ENCODE measurements at regions not wholly inside any gene's neighbourhood (a gene's known extent, or its start where the extent isn't known, plus 50 kb on each side); places are given as distances from the start of the nearest gene placed in this dataset.

DNA sequence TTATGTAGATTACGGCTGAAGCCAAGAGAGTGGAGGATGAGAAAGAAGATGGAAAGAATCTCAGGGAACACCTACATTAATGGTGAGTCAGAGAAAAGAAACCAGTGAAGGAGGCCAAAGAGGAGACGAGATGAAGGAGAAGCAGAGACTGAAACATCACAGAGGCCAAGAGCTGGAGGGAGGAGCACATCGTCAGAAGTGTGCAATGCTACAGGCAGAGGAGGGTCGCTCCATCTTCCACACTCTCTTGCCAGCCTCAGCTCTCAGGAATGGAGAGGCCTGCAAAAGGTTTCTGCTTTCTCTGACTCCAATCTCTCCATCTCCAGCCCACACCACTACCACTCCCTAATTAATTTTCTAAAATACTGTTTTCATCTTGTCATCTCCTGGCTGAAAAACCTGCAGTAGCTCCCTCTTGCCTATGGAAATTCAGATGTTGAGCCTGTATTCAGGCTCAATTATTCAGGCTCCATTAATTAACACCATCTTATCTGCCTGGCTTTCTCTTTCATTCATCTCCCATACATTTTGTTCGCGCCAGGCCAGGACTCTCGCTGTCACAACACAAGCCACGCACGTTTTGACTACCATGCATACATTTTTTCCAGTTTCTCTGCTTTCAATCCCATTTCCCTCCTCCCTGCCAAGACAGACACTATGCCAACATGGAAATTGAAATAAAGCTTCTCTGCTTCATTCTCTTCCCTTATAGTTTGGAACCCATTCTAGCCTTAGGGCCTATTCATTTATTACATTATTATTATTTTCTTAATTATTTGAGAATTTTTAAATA is 165.8 kb downstream of the INHBA start:
- no peak for FAIRE-seq
- no peak for DNase-seq (ENCODE audit: low spot score)

DNA sequence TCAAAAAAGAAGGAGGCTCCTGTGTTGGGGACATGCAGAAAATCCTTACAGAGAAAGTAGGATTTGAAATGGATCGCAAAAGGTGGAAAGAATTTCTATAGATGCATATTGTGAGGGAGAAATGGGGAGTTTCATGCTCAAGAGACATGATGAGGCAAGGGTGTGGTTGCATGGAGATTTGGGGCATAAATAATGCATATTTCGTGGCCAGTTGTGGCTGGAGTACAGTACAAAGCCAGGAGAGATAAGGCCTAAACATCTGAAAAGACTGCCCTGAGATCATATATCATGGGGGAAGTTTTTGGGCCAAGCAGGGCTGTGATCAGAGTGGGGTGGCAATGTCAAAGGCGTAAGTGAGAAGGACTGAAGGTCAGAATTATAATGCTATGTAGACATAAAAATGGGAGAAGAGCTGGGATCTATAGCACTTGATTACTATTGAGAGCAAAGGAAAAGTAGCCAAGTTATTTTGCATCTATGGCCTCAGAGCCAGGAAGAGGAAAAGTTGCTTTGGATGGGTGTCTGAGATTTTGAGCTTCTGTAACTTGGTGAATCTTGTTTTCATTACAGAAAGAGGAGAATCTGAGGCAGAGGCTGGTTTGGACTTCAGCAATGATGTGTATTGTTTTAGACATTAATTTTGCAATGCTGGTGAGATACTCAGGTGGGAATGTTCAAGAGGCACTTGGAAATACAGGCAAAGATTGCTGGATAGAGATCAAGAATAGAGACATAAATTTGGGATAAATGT is 166.6 kb downstream of the INHBA start:
- FAIRE-seq, result peak; percentile 23

DNA sequence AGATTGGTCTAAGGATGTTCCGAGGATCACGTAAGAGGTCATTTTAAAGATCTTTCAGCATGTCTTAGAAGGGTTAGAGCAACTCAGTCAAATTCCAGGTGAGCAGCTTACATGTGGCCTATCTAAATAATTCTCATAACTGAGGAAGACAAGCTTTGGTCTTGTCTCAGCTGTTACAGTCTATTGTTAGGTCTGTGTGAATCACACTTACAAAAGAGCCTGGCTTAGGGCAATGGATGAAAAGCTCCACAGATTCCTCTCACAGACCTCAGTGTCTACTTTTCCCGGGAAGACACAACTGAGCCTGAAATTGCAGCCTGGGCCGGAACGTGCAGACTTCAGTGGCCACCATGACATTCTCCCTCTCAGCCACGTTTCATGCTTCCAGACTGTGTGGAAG is 173.1 kb downstream of the INHBA start:
- FAIRE-seq, result no peak
- no peak for DNase-seq (ENCODE audit: low spot score)

More for the DNA sequence above, 166.6 kb downstream of the INHBA start:
- DNase-seq (ENCODE audit: low spot score), result no peak

- DNase-seq (ENCODE audit: low spot score) (no peak), FAIRE-seq (no peak)
Measured at GRCh38 chr7:41524876-41525275, 178.0 kb downstream of the INHBA start.

DNA sequence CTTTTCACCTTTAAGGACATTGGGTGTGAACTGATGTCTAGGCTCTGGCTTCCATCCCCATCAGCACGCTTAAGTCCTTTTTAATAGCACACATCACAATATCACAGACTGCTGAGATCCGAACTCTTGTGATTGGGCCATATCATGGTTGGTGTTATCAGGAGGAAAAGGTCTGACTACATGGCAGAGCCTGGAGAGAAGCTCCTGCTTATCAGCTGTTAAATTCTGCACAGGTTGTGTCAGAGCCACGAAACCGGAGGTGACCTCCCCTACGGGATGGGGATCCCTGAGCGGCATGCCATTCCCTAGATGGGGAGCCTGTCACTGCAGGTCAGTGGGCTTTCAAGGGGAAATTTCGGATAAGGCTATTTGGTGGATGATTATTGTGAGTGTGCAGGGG is 182.4 kb downstream of the INHBA start:
- FAIRE-seq (peak; percentile 52), DNase-seq (ENCODE audit: low spot score) (no peak)

DNA sequence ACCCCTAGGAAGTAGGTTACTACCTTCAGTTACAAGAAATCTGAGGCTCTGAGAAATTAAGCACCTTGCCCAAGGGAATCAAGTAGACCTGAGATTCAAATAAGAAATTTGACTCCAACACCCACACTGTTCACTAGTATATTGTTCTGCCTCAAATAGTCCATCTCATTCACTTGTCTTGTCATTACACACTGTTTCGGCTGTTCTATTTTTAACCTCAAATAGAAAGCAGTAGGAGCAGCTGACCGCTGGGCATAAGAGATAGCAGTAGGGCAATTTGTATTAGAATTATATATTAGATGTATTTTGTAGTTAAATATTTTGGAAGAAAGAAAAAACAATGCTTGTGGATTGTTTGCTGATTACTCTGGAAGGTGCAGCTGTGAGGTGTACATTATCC is 185.1 kb downstream of the INHBA start:
- DNase-seq (ENCODE audit: low spot score) (no peak), FAIRE-seq (peak; percentile 30)

DNA sequence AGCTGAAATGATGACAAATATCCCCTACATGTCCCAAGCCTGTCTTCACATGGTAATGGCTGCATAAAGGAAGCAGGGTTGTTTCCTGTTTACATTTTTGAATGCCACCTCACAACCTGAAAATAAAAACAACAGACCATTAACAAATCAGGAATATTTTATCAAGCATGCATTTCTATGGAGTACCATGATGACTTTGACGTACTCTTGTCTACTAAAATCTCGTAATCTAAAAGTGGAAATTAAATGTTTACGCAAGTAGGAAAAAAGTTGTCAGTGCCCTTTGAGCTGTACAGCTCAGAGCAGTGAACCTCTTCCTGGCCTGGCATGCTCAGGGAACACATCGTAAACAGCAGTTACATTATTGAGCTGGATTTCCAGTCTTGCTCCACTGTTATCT is 194.1 kb downstream of the INHBA start:
- FAIRE-seq, result no peak
- no peak for DNase-seq (ENCODE audit: low spot score)

GRCh38 chr7:41507686-41508268 is 195.1 kb downstream of the INHBA start:
- no peak for DNase-seq (ENCODE audit: low spot score)
- peak; percentile 32 for FAIRE-seq

GRCh38 chr7:41504214-41504980 is 198.5 kb downstream of the INHBA start:
- DNase-seq (ENCODE audit: low spot score) (no peak), FAIRE-seq (no peak)

DNA sequence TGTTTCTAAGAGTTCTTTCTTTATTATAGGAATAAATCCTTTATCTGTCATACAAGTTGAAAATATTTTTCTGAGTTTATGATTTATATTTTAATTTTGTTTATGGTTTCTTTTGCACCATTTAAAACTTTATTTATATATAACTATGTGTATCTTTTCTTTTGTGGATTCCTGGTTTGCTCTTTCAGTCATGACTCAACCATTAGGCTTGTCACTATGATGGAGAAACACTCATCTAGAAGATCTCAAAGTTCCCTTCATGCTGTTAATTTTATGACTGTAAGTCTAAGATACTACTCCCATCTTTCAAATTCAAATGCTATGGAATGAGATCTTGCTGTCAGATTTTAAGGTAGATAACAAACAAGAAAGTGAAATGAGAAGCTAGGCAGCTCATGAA is 199.5 kb downstream of the INHBA start:
- FAIRE-seq (no peak), DNase-seq (ENCODE audit: low spot score) (no peak)

DNA sequence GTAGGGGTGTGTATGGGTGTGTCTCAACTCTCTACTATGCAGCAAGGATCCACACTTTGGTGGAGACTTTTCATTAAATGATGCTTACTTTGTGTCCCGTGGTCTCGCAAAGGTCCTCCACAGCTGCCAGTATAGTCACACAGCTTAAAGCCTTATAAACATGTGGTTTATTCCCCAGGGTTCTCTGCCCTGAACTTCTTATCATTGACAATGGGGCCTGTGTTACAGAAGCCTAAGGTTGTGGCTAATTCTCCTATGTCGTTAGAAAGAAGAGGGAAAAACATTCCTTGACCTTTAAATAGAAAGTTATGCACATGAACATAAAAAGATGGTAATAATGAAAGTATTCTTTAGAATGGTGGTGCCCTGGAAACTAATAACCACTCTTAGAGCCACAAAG is 201.4 kb downstream of the INHBA start:
- FAIRE-seq (no peak), DNase-seq (ENCODE audit: low spot score) (no peak)

GRCh38 chr7:41501006-41501405 is 201.9 kb downstream of the INHBA start:
- DNase-seq (ENCODE audit: low spot score) (no peak), FAIRE-seq (no peak)

- FAIRE-seq (no peak), DNase-seq (ENCODE audit: low spot score) (no peak)
Measured at GRCh38 chr7:41492603-41493002, 210.3 kb downstream of the INHBA start.

DNA sequence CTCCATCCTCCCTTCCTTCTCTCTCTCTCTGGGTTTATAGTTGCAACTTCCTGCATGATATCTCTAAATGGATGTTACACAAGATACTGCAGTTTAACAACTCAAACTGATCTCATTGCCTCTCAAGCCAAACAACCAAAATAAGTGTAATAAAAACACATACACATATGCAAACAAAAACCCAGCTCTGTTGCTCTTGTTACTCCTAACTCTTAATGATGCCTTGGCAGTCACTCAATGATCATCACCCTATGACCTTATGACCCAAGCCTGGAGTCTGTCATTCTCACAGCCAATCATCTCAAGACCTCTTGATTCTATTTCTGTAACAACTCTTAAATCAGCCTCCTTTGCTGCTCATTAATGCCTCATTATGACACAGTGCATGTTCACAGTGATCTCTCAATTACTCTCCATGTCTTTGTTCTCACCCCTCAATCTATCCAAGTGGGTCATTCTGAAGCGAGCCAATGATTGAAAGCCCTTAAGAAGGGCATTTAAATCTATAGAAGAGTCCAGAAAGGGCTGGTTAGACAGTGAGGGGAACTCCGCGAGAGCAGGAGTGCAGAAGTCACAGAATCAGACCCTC is 210.9 kb downstream of the INHBA start:
- no peak for FAIRE-seq
- DNase-seq (ENCODE audit: low spot score), result no peak

DNA sequence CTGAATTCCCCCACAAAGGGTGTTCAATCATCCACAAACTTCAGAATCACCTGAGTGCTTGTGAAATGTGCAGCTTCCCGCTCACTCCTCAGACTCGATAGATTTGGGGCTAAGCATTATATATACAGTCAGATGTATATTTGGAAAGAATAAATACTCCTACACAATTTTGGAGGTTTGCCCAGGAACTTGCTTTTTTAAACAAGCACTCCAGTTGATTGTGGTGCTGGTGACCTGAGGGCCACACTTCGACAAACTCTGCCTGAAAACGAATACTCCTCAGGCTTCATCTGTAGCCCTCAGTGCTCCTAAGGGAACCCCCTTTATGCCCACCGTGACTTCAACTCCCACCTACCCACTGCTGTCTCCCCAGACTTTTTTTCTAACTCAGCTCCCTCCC is 211.6 kb downstream of the INHBA start:
- FAIRE-seq (no peak), DNase-seq (ENCODE audit: low spot score) (no peak)

GRCh38 chr7:41489885-41490284 is 213.0 kb downstream of the INHBA start:
- no peak for FAIRE-seq

DNA sequence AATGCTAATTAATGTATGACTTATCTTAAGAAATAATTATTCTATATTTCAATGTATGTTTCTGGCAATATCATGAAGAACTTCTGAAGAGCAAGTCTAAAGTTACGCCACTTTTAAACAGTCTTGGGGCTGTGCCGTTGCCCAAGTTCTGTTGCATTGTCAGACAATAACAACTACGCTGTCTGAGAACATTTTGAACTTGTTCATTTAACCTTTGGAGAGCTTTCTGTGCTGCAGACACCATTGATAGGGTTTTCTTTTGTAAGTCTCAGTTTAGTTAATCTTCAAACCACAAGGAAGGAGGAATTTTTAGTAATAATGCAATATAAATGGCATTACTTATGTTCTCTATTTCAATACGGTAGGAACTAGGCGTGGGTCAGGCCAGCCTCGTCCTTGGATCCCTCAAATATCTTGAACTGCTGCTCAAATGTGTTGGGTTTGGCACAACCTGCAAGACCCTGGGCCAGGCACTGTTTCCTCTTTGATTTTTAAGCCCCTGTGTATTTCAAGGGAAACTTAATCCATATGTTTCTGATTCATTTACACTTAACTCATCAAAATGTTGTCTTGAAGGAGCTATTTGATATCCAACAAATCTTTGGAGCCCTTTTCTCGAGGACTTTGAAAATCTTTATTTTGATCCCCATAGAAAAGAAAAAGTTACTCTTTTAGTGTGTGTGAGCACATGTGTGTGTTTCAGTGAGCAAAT is 215.5 kb downstream of the INHBA start:
- DNase-seq (ENCODE audit: low spot score) (no peak), FAIRE-seq (no peak)

More at GRCh38 chr7:41489885-41490284, 213.0 kb downstream of the INHBA start:
- no peak for DNase-seq (ENCODE audit: low spot score)

GRCh38 chr7:41481353-41481752 is 221.5 kb downstream of the INHBA start:
- DNase-seq (ENCODE audit: low spot score) (no peak), FAIRE-seq (no peak)

- FAIRE-seq, result no peak
- DNase-seq (ENCODE audit: low spot score), result no peak
Measured at GRCh38 chr7:41478187-41478586, 224.7 kb downstream of the INHBA start.

DNA sequence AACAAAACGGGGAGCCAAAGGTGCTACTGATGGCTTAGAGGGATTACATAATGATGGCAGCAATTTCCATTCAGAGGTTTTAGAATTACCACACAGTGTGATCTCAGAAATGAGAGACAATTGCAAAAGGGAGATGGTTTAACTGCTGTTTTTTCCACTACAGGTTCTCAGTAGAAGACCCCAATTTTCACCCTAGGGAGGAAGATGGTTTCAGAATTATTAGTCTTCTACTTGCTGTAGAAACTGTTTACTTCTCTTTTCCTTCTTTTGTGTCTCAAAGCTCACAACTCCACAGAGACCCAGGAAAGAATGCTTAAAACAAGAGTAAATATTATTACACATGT is 226.5 kb downstream of the INHBA start:
- FAIRE-seq (no peak), DNase-seq (ENCODE audit: low spot score) (no peak)
